PC-9 (cell line): ENCODE measurements at regions not wholly inside any gene's neighbourhood (a gene's known extent, or its start where the extent isn't known, plus 50 kb on each side); places are given as distances from the start of the nearest gene placed in this dataset.

Source experiments
- EZH2 ChIP-seq: fragments of 200-600 bp; sonication (generic); IDR thresholded peaks from 2 replicates; pipeline ENCODE4 v1.8.0; 2017; ENCODE audit warnings: antibody characterized with exemption, low read depth
- TF ChIP-seq, protein P1 (sequence below): fragments of 200-600 bp; sonication (generic); conservative IDR thresholded peaks from 2 replicates; pipeline ENCODE4 v1.6.1; 2017; ENCODE audit warnings: mixed run types, antibody characterized with exemption, mild to moderate bottlenecking, moderate library complexity

DNA sequence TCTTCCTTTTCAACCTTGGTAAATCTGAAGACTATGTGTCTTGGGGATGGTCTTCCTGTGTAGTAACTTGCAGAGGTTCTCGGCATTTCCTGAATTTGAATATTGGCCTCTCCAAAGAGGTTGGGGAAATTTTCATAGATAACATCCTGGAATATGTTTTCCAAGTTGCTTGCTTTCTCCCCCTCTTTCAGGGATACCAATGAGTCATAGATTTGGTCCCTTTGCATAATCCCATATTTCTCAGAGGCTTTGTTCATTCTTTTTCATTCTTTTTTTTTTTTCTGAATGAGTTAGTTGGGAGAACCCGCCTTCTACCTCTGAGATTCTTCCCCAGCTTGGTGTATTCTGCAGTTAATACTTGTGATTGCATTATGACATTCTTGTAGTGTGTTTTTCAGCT, 549.2 kb upstream of the AMOT start:
- TF ChIP-seq, protein P1, sequence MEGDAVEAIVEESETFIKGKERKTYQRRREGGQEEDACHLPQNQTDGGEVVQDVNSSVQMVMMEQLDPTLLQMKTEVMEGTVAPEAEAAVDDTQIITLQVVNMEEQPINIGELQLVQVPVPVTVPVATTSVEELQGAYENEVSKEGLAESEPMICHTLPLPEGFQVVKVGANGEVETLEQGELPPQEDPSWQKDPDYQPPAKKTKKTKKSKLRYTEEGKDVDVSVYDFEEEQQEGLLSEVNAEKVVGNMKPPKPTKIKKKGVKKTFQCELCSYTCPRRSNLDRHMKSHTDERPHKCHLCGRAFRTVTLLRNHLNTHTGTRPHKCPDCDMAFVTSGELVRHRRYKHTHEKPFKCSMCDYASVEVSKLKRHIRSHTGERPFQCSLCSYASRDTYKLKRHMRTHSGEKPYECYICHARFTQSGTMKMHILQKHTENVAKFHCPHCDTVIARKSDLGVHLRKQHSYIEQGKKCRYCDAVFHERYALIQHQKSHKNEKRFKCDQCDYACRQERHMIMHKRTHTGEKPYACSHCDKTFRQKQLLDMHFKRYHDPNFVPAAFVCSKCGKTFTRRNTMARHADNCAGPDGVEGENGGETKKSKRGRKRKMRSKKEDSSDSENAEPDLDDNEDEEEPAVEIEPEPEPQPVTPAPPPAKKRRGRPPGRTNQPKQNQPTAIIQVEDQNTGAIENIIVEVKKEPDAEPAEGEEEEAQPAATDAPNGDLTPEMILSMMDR = no peak
- TF ChIP-seq EZH2 = no peak
